Stimulated activated CD4-positive, alpha-beta T cell treated with anti-CD3 and anti-CD28 coated beads, Interleukin-4, amount 100 ng/mL, for 4 hours (primary cell): ENCODE measurements at regions not wholly inside any gene's neighbourhood (a gene's known extent, or its start where the extent isn't known, plus 50 kb on each side); places are given as distances from the start of the nearest gene placed in this dataset.
"Not testable (repeated sequence)": the region's sequence is repeated elsewhere in the genome, so short reads cannot be mapped to it uniquely, and the experiment has no call there.

Experiments
- DNase-seq, 2 experiments: peaks; one replicate each; pipeline ENCODE4 v3.0.0-alpha.2; 2020

DNA sequence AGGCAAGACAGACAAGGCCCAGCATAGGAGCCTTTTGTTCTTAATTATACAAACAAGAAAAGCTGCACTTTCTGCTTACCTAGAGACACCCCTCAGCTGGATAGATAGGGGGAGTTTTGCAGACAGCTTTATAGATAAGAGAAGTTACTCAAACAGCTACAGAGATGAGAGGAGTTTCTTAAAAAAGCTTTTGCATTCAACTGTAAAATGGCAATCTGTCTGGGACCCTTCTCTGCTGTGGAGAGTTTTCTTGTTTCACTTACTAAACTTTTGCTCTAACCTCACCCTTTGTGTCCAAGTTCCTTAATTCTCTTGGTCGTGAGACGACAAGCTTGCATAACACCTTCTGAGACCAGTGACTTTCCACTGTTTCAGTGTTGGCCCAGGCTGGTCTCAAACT is 103.8 kb upstream of the CHORDC1 start:
- DNase-seq: no peak

DNA sequence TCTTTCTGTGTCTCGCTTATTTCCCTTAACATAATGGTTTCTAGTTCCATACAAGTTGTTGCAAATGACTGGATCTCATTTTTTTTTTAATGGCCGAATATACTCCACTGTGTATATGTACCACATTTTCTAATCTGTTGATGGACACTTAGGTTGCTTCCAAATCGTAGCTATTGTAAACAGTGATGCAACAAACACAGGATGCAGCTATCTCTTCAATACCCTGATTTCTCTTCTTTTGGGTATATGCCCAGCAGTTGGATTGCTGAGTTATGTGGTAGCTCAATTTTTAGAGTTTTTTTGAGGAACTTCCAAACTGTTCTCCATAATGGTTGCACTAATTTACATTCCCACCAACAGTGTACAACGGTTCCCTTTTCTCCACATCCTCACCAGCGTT is 100.4 kb upstream of the CHORDC1 start:
- no peak for DNase-seq

DNA sequence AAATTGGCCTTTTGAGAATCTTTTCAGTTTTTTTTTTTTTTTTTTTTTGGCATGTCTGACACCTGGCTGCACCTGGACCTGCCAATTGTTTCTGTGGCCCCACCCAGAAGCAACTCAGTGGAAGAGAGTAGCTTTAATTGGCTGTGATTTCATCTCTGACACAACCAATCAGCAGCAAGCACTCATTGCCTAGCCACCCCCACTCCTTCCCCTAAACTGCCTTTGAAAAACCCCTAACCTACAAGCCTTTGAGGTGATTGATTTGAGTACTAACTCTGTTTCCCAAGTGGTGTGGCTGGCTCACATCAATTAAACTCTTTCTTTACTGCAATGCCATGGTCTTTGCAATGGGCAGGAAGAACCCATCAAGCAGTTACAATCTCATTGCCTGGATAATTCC is 98.2 kb upstream of the CHORDC1 start:
- no peak for DNase-seq

DNA sequence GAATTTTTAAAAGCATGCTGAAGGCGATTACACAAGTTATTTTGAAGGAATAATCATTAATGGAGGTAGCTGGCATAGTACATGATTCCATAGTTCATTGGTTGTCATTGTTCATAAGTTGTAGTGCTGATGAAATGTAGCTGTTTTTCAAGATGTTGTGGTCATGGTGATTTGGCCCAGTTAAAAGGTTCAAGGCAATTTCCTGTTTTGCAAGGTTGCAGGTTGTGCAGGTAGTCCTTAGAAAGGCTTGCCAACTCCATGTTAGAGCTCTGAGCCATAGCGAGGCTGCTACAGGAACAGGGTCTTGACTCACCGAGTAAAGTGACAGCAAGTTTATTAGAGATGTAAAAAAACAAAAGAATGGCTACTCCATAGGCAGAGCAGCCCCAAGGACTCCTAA is 95.8 kb upstream of the CHORDC1 start:
- DNase-seq: no peak

- no peak for DNase-seq
Observed at GRCh38 chr11:90310210-90310609, 87.4 kb upstream of the CHORDC1 start.

- no peak for DNase-seq
Observed at GRCh38 chr11:90309693-90310092, 86.8 kb upstream of the CHORDC1 start.

- no peak for DNase-seq
Observed at GRCh38 chr11:90294526-90294925, 71.7 kb upstream of the CHORDC1 start.

DNA sequence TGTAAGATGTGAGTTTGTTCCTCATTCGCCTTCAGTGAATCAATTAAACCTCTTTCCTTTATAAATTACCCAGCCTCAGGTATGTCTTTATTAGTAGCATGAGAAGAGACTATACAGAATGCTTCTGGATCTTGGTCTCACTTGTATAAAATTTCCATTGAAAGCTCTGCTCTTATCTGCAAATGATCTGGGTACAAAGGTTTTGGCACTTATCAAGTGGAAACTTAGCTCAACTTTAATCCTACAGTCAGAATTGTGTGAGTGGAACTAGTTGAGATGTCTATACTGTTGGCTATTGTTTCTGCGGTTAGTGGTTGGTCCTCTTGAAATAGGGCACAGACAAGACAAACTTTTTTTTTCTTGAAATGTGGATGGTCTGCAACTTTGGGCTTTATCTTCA is 71.2 kb upstream of the CHORDC1 start:
- DNase-seq: no peak

GRCh38 chr11:90288212-90288821 is 65.5 kb upstream of the CHORDC1 start:
- no peak for DNase-seq

- no peak for DNase-seq
Observed at GRCh38 chr11:90286640-90287039, 63.8 kb upstream of the CHORDC1 start.

DNA sequence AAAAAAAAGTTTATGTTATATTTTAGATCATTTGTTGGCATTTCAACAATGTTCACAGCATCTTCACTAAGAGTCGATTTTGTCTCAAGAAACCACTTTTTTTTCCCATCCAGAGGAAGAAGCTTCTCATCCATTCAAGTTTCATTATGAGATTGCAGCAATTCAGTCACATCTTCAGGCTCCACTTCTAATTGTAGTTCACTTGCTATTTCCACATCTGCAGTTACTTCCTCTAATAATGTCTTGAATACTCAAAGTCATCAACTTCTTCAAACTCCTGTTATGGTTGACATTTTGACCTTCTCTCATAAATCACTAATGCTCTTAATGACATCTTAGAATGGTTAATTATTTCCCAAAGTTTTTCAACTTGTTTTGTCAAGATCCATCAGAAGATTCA is 61.3 kb upstream of the CHORDC1 start:
- DNase-seq: no peak

- DNase-seq: not testable (repeated sequence)
Observed at GRCh38 chr11:90282551-90283071, 59.8 kb upstream of the CHORDC1 start.

DNA sequence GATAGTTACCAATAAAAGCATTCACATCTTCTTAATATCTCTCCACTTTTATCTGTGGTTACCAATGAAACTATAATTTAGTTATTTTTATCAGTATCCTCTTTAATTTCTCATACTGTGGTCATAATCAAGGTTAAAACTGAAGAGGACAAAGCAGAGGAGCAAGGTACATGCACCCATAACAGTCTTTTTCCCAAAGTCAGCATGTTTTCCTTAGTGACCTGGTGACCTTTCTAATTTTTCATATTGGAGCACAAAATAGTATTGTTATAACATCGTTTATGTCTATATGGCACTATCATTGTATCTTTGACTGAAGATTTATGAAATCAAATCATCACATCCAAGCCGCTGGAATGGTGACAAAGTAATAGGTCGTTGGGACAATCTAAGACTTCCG is 51.5 kb upstream of the CHORDC1 start:
- no peak for DNase-seq
